CD4-positive, CD25-positive, alpha-beta regulatory T cell (primary cell): ENCODE measurements at regions not wholly inside any gene's neighbourhood (a gene's known extent, or its start where the extent isn't known, plus 50 kb on each side); places are given as distances from the start of the nearest gene placed in this dataset.
"Not testable (repeated sequence)": the region's sequence is repeated elsewhere in the genome, so short reads cannot be mapped to it uniquely, and the experiment has no call there.

Experiments used
- ATAC-seq, 2 donors: fragments of 150-1000 bp; cut with Tn5 transposase; one replicate each; pipeline ENCODE4 v1.10.0; 2021; ENCODE audit warnings: low read depth in 2 of 2, moderate number of reproducible peaks in 2 of 2, moderate library complexity in 1 of 2
- DNase-seq, 3 donors: peaks; one replicate each; pipeline versions ENCODE4 v3.0.0 to v3.0.0-alpha.2; 2012 to 2022; ENCODE audit warnings: mixed read lengths in 1 of 3
- H3K27ac ChIP-seq: one replicate; pipeline ENCODE4 v1.7.0; 2013; ENCODE audit warnings: mild to moderate bottlenecking, low read length; ENCODE audit not compliant: insufficient read depth, poor library complexity, severe bottlenecking
- H3K27me3 ChIP-seq: one replicate; pipeline ENCODE4 v1.7.0; 2013; ENCODE audit warnings: low read length; ENCODE audit not compliant: control insufficient read depth, insufficient read depth
- H3K36me3 ChIP-seq: one replicate; pipeline ENCODE4 v1.7.0; 2013; ENCODE audit warnings: mild to moderate bottlenecking, low read length, moderate library complexity; ENCODE audit not compliant: control insufficient read depth, insufficient read depth
- H3K4me1 ChIP-seq: 2 replicates; pipeline ENCODE4 v1.7.0; 2013; ENCODE audit warnings: mild to moderate bottlenecking, low read length; ENCODE audit not compliant: insufficient read depth, control insufficient read depth, poor library complexity, severe bottlenecking
- H3K4me3 ChIP-seq: one replicate; pipeline ENCODE4 v1.7.0; 2013; ENCODE audit warnings: low read depth, mild to moderate bottlenecking, low read length, moderate library complexity
- H3K9me3 ChIP-seq, 2 experiments: 1 replicate in 1 of 2; 2 replicates in 1 of 2; pipeline ENCODE4 v1.7.0; 2013; ENCODE audit warnings: low read length in 2 of 2, mild to moderate bottlenecking in 1 of 2, moderate library complexity in 1 of 2; ENCODE audit not compliant: control insufficient read depth in 2 of 2
- H3K27ac Mint-ChIP-seq, 3 donors: one replicate each; pipeline ENCODE4 v1.8.0; 2020 to 2022; ENCODE audit warnings: mild to moderate bottlenecking in 3 of 3, mixed read lengths in 3 of 3, moderate library complexity in 2 of 3
- H3K27me3 Mint-ChIP-seq: one replicate; pipeline ENCODE4 v1.8.0; 2022; ENCODE audit warnings: mild to moderate bottlenecking, mixed read lengths
- H3K36me3 Mint-ChIP-seq: one replicate; pipeline ENCODE4 v1.8.0; 2020; ENCODE audit warnings: mixed read lengths
- H3K4me1 Mint-ChIP-seq, 4 donors: one replicate each; pipeline ENCODE4 v1.8.0; 2020 to 2022; ENCODE audit warnings: mixed read lengths in 4 of 4, mild to moderate bottlenecking in 1 of 4
- H3K4me3 Mint-ChIP-seq, 4 donors: one replicate each; pipeline ENCODE4 v1.8.0; 2020 to 2022; ENCODE audit warnings: mild to moderate bottlenecking in 4 of 4, mixed read lengths in 4 of 4, moderate library complexity in 3 of 4
- H3K9me3 Mint-ChIP-seq, 7 donors: one replicate each; pipeline ENCODE4 v1.8.0; 2020 to 2022; ENCODE audit warnings: mixed read lengths in 7 of 7, mild to moderate bottlenecking in 3 of 7, moderate library complexity in 2 of 7

DNA sequence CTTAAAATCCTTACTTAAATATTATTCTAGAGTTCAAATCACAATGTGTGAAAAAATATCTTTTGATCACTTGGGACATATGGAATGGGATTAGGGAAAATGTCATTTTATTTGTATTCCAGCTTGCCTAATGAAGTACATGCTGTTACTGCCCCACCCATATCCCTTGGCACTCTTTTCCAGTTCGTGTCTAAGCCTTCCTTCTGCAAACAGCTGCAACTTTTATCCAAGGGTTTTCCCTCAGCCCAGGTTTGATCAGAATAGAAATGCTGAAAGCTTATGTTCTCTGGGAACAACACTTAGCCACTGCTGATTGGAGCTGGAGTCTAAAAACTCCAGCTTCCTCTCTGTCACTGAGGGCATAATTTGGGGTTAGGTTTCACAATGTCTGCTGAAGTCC, 214.1 kb upstream of the FAM3C start:
- Mint-ChIP-seq H3K27ac (no peak overlapping the region), H3K4me3 (no peak overlapping the region), H3K27me3 (peaks cover 11% of the 10 kb centered on the region), H3K9me3 (peaks cover 0 to 5% (median 0%) of the 10 kb centered on the region in 7 donors), H3K4me1 (no peaks in the 10 kb centered on the region), H3K36me3 (no peaks in the 10 kb centered on the region)
- H3K27me3 ChIP-seq: no peaks in the 10 kb centered on the region
- ATAC-seq (no peak), DNase-seq (no peak)
- no peaks in the 10 kb centered on the region for H3K36me3 ChIP-seq
- H3K9me3 ChIP-seq: no peaks in the 10 kb centered on the region
- H3K27ac ChIP-seq: no peak overlapping the region
- H3K4me3 ChIP-seq: no peak overlapping the region
- no peaks in the 10 kb centered on the region for H3K4me1 ChIP-seq

DNA sequence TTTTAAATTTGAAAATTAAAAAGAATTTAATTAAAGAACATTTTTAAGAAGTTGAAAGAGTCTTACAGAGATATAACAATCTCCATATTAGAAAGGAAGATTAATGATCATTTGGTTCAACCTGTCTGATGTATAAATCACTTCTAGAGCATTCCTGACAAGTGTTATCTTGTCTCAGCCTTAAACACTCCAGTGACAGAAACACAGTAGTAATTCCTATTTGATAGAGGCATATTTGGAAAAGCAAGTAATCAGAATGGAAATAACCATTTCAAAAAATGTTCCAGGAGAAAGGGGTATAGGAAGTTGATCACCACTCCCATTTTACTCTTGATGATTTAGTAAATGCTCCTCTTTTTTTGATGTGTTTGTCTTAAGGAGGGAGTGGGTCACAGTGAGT, 213.1 kb upstream of the FAM3C start:
- no peak overlapping the region for H3K4me3 Mint-ChIP-seq
- DNase-seq: no peak

DNA sequence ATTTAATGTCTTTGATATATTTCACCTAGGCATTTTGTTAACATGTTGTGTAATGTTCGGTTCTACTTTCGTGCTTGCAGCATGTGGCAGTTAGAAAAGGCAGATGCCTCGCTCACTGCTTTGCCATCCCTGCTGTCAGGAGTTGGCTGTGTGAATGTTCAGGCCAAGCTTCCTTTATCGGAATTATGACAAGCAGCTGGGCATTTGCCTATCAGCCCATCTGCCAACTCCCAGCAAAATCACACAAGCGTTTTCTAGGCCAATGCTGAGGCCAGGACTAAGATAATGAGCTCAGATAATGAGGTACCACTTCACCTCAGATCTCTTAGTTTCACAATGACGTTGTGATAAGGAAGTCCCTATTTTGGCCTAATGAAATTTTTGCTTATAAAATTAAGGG, 212.7 kb upstream of the FAM3C start:
- DNase-seq: no peak
- Mint-ChIP-seq H3K4me3 (no peak overlapping the region), H3K4me1 (no peaks in the 10 kb centered on the region), H3K36me3 (no peaks in the 10 kb centered on the region), H3K9me3 (peaks cover 0 to 4% (median 0%) of the 10 kb centered on the region in 7 donors), H3K27ac (no peak overlapping the region), H3K27me3 (peaks cover 11% of the 10 kb centered on the region)
- H3K4me3 ChIP-seq: no peak overlapping the region
- ATAC-seq: no peak
- H3K27me3 ChIP-seq: no peaks in the 10 kb centered on the region
- no peaks in the 10 kb centered on the region for H3K4me1 ChIP-seq
- no peak overlapping the region for H3K27ac ChIP-seq
- H3K9me3 ChIP-seq: no peaks in the 10 kb centered on the region
- no peaks in the 10 kb centered on the region for H3K36me3 ChIP-seq

More for the DNA sequence above, 213.1 kb upstream of the FAM3C start:
- Mint-ChIP-seq H3K36me3 (no peaks in the 10 kb centered on the region), H3K27me3 (peaks cover 11% of the 10 kb centered on the region), H3K9me3 (peaks cover 0 to 4% (median 0%) of the 10 kb centered on the region in 7 donors), H3K27ac (no peak overlapping the region), H3K4me1 (no peaks in the 10 kb centered on the region)
- Histone ChIP-seq H3K4me3 (no peak overlapping the region), H3K9me3 (no peaks in the 10 kb centered on the region), H3K4me1 (no peaks in the 10 kb centered on the region), H3K27ac (no peak overlapping the region), H3K36me3 (no peaks in the 10 kb centered on the region), H3K27me3 (no peaks in the 10 kb centered on the region)
- ATAC-seq: no peak

DNA sequence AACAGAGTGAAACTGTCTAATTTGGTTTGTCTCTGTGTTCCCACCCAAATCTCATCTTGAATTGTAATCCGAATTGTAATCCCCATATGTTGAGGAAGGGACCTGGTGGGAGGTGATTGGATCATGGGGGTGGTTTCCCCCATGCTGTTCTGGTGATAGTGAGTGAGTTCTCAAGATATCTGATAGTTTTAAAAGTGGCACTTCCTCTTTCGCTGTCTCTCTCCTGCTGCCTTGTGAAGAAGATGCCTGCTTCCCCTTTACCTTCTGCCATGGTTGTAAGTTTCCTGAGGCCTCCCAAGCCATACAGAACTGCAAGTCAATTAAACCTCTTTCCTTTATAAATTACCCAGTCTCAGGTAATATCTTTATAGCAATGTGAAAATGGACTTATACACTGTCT, 212.1 kb upstream of the FAM3C start:
- H3K4me3 Mint-ChIP-seq, H3K27ac ChIP-seq, H3K36me3 ChIP-seq, H3K9me3 ChIP-seq, H3K4me3 ChIP-seq, DNase-seq, H3K9me3 Mint-ChIP-seq, H3K27ac Mint-ChIP-seq, H3K36me3 Mint-ChIP-seq, ATAC-seq, H3K4me1 ChIP-seq, H3K27me3 ChIP-seq, H3K4me1 Mint-ChIP-seq: not testable (repeated sequence)
- peaks cover 11% of the 10 kb centered on the region for H3K27me3 Mint-ChIP-seq

DNA sequence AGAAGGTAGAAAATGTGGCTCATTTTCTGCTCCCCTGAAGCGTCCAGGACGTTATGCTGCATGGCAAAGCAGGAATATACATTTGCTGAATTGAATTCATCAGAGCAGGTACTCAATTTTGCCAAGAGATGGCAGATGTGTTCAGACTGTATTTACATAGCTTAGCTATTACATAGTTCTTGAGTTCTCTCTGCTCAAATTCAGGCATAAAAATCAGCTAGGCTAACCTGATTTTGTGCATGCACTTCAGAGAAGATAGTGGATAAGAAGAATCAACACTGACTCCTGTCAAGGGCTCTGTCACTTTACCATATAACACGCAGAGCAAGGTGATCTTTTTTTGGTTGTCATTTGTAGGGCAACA, 209.2 kb upstream of the FAM3C start:
- no peak overlapping the region for H3K27ac ChIP-seq
- no peaks in the 10 kb centered on the region for H3K4me1 Mint-ChIP-seq
- no peaks in the 10 kb centered on the region for H3K9me3 ChIP-seq
- peaks cover 0 to 7% (median 1%) of the 10 kb centered on the region in 7 donors for H3K9me3 Mint-ChIP-seq
- no peak overlapping the region for H3K4me3 ChIP-seq
- peaks cover 6% of the 10 kb centered on the region for H3K27me3 Mint-ChIP-seq
- ATAC-seq (no peak), DNase-seq (no peak)
- H3K36me3 Mint-ChIP-seq: no peaks in the 10 kb centered on the region
- H3K36me3 ChIP-seq: no peaks in the 10 kb centered on the region
- no peaks in the 10 kb centered on the region for H3K4me1 ChIP-seq
- no peaks in the 10 kb centered on the region for H3K27me3 ChIP-seq
- H3K27ac Mint-ChIP-seq: no peak overlapping the region
- no peak overlapping the region for H3K4me3 Mint-ChIP-seq

DNA sequence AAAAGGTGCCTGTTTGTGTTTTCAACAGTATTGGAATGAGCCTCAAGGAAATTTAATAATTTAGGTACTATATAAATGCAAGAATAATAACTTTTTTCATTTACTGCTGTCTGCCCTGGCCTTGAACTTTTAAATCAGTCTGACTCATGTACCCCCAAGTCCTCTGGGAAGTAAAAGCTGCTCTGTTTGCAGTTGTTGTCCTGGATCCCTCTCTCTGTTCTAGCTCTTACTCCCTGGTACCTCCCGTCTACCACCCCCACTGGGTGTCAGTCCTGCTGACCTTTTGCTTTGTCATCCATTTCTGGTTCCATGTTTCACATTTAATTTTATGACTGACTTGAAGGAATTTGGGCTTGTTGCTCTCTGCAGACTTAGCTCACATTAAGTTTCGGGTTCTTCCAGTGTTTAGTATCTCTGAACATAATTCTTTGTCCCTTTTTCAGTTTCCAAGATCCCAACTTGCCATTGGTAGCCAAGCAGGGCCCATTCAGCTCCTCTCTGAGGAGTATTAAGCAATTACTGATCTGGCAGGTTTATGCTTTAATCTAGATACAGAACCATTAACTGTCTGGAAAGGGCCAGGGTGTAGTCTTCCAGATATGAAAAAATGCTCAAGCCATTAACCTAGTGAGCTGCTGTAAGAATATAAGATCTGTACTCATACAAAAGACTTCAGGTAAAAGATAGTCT, 208.7 kb upstream of the FAM3C start:
- Mint-ChIP-seq H3K4me1 (no peaks in the 10 kb centered on the region), H3K9me3 (peaks cover 0 to 7% (median 1%) of the 10 kb centered on the region in 7 donors), H3K36me3 (no peaks in the 10 kb centered on the region), H3K27ac (no peak overlapping the region), H3K27me3 (peaks cover 6% of the 10 kb centered on the region), H3K4me3 (no peak overlapping the region)
- Histone ChIP-seq H3K9me3 (no peaks in the 10 kb centered on the region), H3K4me3 (no peak overlapping the region), H3K36me3 (no peaks in the 10 kb centered on the region), H3K27me3 (no peaks in the 10 kb centered on the region), H3K27ac (no peak overlapping the region), H3K4me1 (no peaks in the 10 kb centered on the region)
- DNase-seq (no peak), ATAC-seq (no peak)

DNA sequence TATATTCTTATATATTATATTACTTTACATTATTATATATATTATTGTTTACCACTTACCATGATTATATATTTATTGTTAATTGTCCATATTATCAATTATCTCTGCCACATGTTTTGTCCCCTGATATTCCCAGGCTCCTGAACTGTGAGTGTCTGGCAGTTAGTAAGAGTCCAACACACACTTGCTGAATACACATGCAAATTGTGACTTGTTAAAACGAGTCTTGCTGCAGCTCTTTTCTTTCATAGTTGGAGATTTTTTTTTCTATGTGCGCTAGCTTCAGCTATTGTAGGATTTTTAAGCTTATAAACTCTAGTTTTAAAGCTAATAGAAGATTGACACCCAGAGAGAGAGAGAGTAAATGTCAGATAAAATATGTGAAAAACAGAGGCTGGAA, 207.8 kb upstream of the FAM3C start:
- no peak overlapping the region for H3K27ac Mint-ChIP-seq
- ATAC-seq: no peak
- Histone ChIP-seq H3K36me3 (no peaks in the 10 kb centered on the region), H3K4me3 (no peak overlapping the region), H3K4me1 (no peaks in the 10 kb centered on the region), H3K9me3 (no peaks in the 10 kb centered on the region), H3K27me3 (no peaks in the 10 kb centered on the region), H3K27ac (no peak overlapping the region)
- H3K36me3 Mint-ChIP-seq: no peaks in the 10 kb centered on the region
- H3K9me3 Mint-ChIP-seq: peaks cover 0 to 7% (median 1%) of the 10 kb centered on the region in 7 donors
- H3K4me3 Mint-ChIP-seq: no peak overlapping the region
- no peak for DNase-seq
- peaks cover 6% of the 10 kb centered on the region for H3K27me3 Mint-ChIP-seq
- H3K4me1 Mint-ChIP-seq: no peaks in the 10 kb centered on the region

DNA sequence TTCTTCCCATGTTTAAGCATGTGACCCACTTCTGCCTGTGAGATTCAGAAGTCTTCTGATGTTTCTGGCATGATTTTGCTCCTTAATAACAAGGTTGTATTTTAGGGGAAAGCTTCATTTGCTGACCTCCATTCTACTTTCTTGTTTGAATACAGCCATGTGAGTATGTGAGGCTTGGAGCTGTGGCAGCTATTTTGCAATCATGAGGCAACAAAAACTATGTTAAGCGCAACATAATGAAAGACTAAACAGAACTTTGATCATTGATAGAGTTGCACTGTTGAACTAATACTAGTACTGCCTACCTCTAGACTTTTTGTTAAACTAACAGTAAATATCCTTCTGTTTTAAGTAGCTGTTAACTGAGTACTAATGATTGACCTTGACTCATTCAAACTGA, 203.8 kb upstream of the FAM3C start:
- Mint-ChIP-seq H3K4me1 (no peaks in the 10 kb centered on the region), H3K4me3 (no peak overlapping the region), H3K27me3 (no peaks in the 10 kb centered on the region), H3K27ac (no peak overlapping the region), H3K9me3 (peaks cover 0 to 13% (median 0%) of the 10 kb centered on the region in 7 donors), H3K36me3 (no peaks in the 10 kb centered on the region)
- Histone ChIP-seq H3K4me3 (no peak overlapping the region), H3K4me1 (no peaks in the 10 kb centered on the region), H3K36me3 (no peaks in the 10 kb centered on the region), H3K27me3 (no peaks in the 10 kb centered on the region), H3K27ac (no peak overlapping the region), H3K9me3 (no peaks in the 10 kb centered on the region)
- no peak for ATAC-seq
- DNase-seq: no peak
